GM12892 (cell line): ENCODE measurements at regions not wholly inside any gene's neighbourhood (a gene's known extent, or its start where the extent isn't known, plus 50 kb on each side); places are given as distances from the start of the nearest gene placed in this dataset.

Experiments
- POLR2A ChIP-seq: IDR thresholded peaks from 2 replicates; pipeline ENCODE4 v1.6.1; 2011; ENCODE audit warnings: low read depth, low read length, control low read depth
- TAF1 ChIP-seq: IDR thresholded peaks from 2 replicates; pipeline ENCODE4 v1.6.1; 2011; ENCODE audit warnings: low read depth, mild to moderate bottlenecking, control low read depth, low read length, borderline replicate concordance

DNA sequence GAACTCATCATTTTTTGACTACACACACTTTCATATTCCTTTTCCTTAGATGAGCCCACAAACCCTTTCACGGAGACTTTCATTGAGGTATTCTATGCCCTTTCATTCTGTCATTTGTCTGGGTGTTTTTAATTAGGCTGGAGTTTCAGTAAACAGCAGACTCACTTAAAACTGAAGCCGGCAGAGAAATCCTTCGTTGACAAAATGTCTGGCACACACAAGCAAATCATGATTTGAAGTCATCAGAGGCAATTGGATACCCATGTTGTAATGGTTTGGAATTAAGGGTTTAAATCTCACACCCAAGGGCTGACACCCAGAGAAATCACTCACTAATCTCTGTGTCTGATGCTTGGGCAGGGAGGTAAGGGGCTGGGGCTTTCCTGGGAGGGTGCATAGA, 127.1 kb downstream of the EHF start:
- TF ChIP-seq TAF1 (no peak), POLR2A (no peak)
